K562 (cell line): ENCODE measurements at regions not wholly inside any gene's neighbourhood (a gene's known extent, or its start where the extent isn't known, plus 50 kb on each side); places are given as distances from the start of the nearest gene placed in this dataset.
A peak's percentile ranks its signal among the peaks of the same experiment; 100 is the strongest.

Source experiments
- ATAC-seq: fragments of 200-7000 bp; cut with Tn5 transposase; 3 replicates; pipeline ENCODE4 v1.9.1; 2020; ENCODE audit warnings: moderate library complexity
- BruUV-seq: library from RNA; stranded (reverse); fragments of 400-500 nt; replicated peaks from 2 replicates; lab custom pipeline; 2021; lab: Mats Ljungman, UMichigan
- CTCF ChIA-PET: fragments of 300-600 bp; formaldehyde crosslinking; extraction: SDS; loops from one replicate; lab custom pipeline; 2021; ENCODE audit warnings: low intra/inter-chr PET ratio; lab: Yijun Ruan, JAX
- POLR2A ChIA-PET: fragments of 300-600, 350-650 bp; sonication (Branson Sonifier 250); formaldehyde crosslinking; extraction: SDS; loops from one replicate; lab custom pipeline; 2021; ENCODE audit warnings: antibody characterized with exemption, inconsistent platforms; lab: Yijun Ruan, JAX
- DNase-seq, 4 experiments: peaks; one replicate each; pipeline versions ENCODE4 v3.0.0 to v3.0.0-alpha.2; 2011 to 2018; ENCODE audit warnings: low spot score in 3 of 4, mixed read lengths in 3 of 4; ENCODE audit errors: extremely low read depth in 1 of 4
- FAIRE-seq: peaks from 2 replicates; lab custom pipeline; 2011; peaks lifted over from hg19 to GRCh38; lab: Jason Lieb, UNC
- H2AFZ ChIP-seq: 2 replicates; pipeline ENCODE4 v1.6.0; 2011; ENCODE audit warnings: low read depth, low read length, control low read depth, inconsistent platforms
- H3K27ac ChIP-seq: fragments of 200-600 bp; 3 replicates; pipeline ENCODE4 v1.8.0; 2011; ENCODE audit warnings: low read depth, mild to moderate bottlenecking, control low read depth, inconsistent platforms, low read length, moderate library complexity, mixed read lengths; ENCODE audit errors: extremely low read depth
- H3K27me3 ChIP-seq, 2 experiments: fragments of 300-600 bp in 1 of 2; 2 replicates in 1 of 2; 3 replicates in 1 of 2; pipeline versions ENCODE4 v1.6.0 to v1.8.0; 2011; ENCODE audit warnings: inconsistent platforms in 2 of 2, low read length in 2 of 2, mild to moderate bottlenecking in 1 of 2, mixed read lengths in 1 of 2, moderate library complexity in 1 of 2; ENCODE audit not compliant: control insufficient read depth in 2 of 2, insufficient read depth in 2 of 2
- H3K36me3 ChIP-seq: fragments of 300-600 bp; 3 replicates; pipeline ENCODE4 v1.8.0; 2011; ENCODE audit warnings: mild to moderate bottlenecking, low read length, inconsistent platforms; ENCODE audit not compliant: control insufficient read depth, insufficient read depth
- H3K4me1 ChIP-seq, 2 experiments: fragments of 200-600 bp in 1 of 2; replicated peaks in 1 of 2; 2 replicates in 1 of 2; 3 replicates in 1 of 2; pipeline versions ENCODE4 v1.5.1 to v1.8.0; 2011; ENCODE audit warnings: inconsistent platforms in 2 of 2, low read length in 2 of 2, mild to moderate bottlenecking in 1 of 2, mixed read lengths in 1 of 2, moderate library complexity in 1 of 2; ENCODE audit not compliant: control insufficient read depth in 2 of 2, insufficient read depth in 2 of 2
- H3K4me2 ChIP-seq: 2 replicates; pipeline ENCODE4 v1.6.1; 2011; ENCODE audit warnings: low read length, control low read depth, inconsistent platforms, mixed read lengths; ENCODE audit not compliant: insufficient read depth
- H3K4me3 ChIP-seq: fragments of 200-600 bp; sonication (generic), shearing (Covaris generic); 2 replicates; pipeline ENCODE4 v1.5.1; 2016; ENCODE audit warnings: control low read depth, inconsistent platforms
- H3K79me2 ChIP-seq: fragments of 200-600 bp; 3 replicates; pipeline ENCODE4 v1.8.0; 2011; ENCODE audit warnings: low read length, inconsistent platforms; ENCODE audit not compliant: control insufficient read depth, insufficient read depth
- H3K9ac ChIP-seq, 2 experiments: 2 replicates each; pipeline versions ENCODE4 v1.6.0 to v1.6.1; 2011; ENCODE audit warnings: low read depth in 2 of 2, low read length in 2 of 2, control low read depth in 1 of 2, inconsistent platforms in 1 of 2, mild to moderate bottlenecking in 1 of 2, mixed read lengths in 1 of 2; ENCODE audit not compliant: insufficient read depth in 1 of 2
- H3K9me1 ChIP-seq: one replicate; pipeline ENCODE4 v1.6.0; 2011; ENCODE audit warnings: inconsistent platforms, mild to moderate bottlenecking, low read length, moderate library complexity; ENCODE audit not compliant: control insufficient read depth, insufficient read depth
- H3K9me3 ChIP-seq: replicated peaks from 2 replicates; pipeline ENCODE4 v1.5.1; 2011; ENCODE audit warnings: low read depth, low read length, inconsistent platforms; ENCODE audit not compliant: control insufficient read depth, insufficient read depth
- H4K20me1 ChIP-seq: replicated peaks from 2 replicates; pipeline ENCODE4 v1.6.1; 2011; ENCODE audit warnings: low read length, inconsistent platforms, mixed read lengths; ENCODE audit not compliant: control insufficient read depth, insufficient read depth
- CHD2 ChIP-seq: IDR thresholded peaks from 2 replicates; pipeline ENCODE4 v1.6.1; 2011; ENCODE audit warnings: low read depth, low read length
- CTCFL ChIP-seq: IDR thresholded peaks from 2 replicates; pipeline ENCODE4 v1.6.1; 2011; ENCODE audit warnings: borderline replicate concordance, low read depth, mild to moderate bottlenecking, moderate library complexity, low read length; ENCODE audit not compliant: insufficient read depth, poor library complexity, severe bottlenecking
- GABPA ChIP-seq: fragments of 200-800 bp; sonication (Bioruptor generic); conservative IDR thresholded peaks from 2 replicates; pipeline ENCODE4 v1.6.1; 2016; ENCODE audit warnings: low read depth, missing genetic modification characterization, missing compliant biosample characterization
- GTF3C2 ChIP-seq: IDR thresholded peaks from 3 replicates; pipeline ENCODE4 v1.6.1; 2011; ENCODE audit warnings: borderline replicate concordance, mild to moderate bottlenecking, moderate library complexity; ENCODE audit not compliant: insufficient read length; ENCODE audit errors: extremely low read depth
- HOXB6 ChIP-seq: fragments of 250-450 bp; sonication (Bioruptor Pico); IDR thresholded peaks from 2 replicates; pipeline ENCODE4 v1.5.1; 2022; ENCODE audit warnings: mild to moderate bottlenecking, borderline replicate concordance
- JUN ChIP-seq, 2 experiments: sonication (generic) in 1 of 2; formaldehyde crosslinking in 1 of 2; IDR thresholded peaks; 2 replicates each; pipeline versions ENCODE4 v1.6.1 to v1.8.0; 2012 to 2022; ENCODE audit warnings: borderline replicate concordance in 2 of 2, mild to moderate bottlenecking in 2 of 2, improper control_type of control experiment in 1 of 2, low read depth in 1 of 2, low read length in 1 of 2, missing genetic modification reagents in 1 of 2
- KDM2B ChIP-seq: fragments of 250-450 bp; sonication (Bioruptor Pico); IDR thresholded peaks from 2 replicates; pipeline ENCODE4 v1.8.0; 2021; ENCODE audit warnings: mild to moderate bottlenecking, moderate library complexity
- KDM4B ChIP-seq, 2 experiments: fragments of 450-650 bp in 1 of 2; sonication (generic) in 1 of 2; IDR thresholded peaks; 2 replicates each; pipeline ENCODE4 v1.6.1; 2016 to 2017; ENCODE audit warnings: borderline replicate concordance in 2 of 2, antibody characterized with exemption in 1 of 2, low read depth in 1 of 2, mild to moderate bottlenecking in 1 of 2
- MCM3 ChIP-seq: fragments of 450-650 bp; IDR thresholded peaks from 2 replicates; pipeline ENCODE4 v1.6.1; 2016
- SRSF3 ChIP-seq: fragments of 200-400 bp; formaldehyde crosslinking; IDR thresholded peaks from 2 replicates; pipeline ENCODE4 v1.6.1; 2016; ENCODE audit warnings: mild to moderate bottlenecking, low read length, moderate library complexity; ENCODE audit not compliant: insufficient read depth
- THRAP3 ChIP-seq: fragments of 450-650 bp; IDR thresholded peaks from 2 replicates; pipeline ENCODE4 v1.6.1; 2016; ENCODE audit warnings: mild to moderate bottlenecking, inconsistent platforms, borderline replicate concordance
- VEZF1 ChIP-seq: fragments of 200-800 bp; sonication (Bioruptor generic); IDR thresholded peaks from 2 replicates; pipeline ENCODE4 v1.6.1; 2017; ENCODE audit warnings: missing genetic modification characterization, missing compliant biosample characterization
- WHSC1 ChIP-seq: IDR thresholded peaks from one replicate; pipeline ENCODE4 v1.6.1; 2012; ENCODE audit warnings: low read length, control low read depth, inconsistent platforms
- ZNF24 ChIP-seq: fragments of 450-650 bp; IDR thresholded peaks from 2 replicates; pipeline ENCODE4 v1.6.1; 2016
- ZNF444 ChIP-seq: fragments of 250-450 bp; sonication (Bioruptor Pico); IDR thresholded peaks from 2 replicates; pipeline ENCODE4 v1.4.0; 2020; ENCODE audit warnings: mild to moderate bottlenecking, moderate library complexity
- WGBS: fragments of 100-300 bp; shearing (Covaris generic); methylation state at CpG from one replicate; pipeline ENCODE4 v1.1.6; 2016; ENCODE audit warnings: low coverage, mixed read lengths; ENCODE audit not compliant: insufficient coverage; ENCODE audit errors: missing lambda C conversion rate; 5-methylcytosine and 5-hydroxymethylcytosine counted together
- in situ Hi-C: fragments of 300-500 bp; cut with MboI; formaldehyde crosslinking; loops from 4 replicates; pipeline ENCODE4 v1.15.0; 2018; ENCODE audit warnings: inconsistent platforms, mixed read lengths
- intact Hi-C: fragments of 100-400 bp; cut with micrococcal nuclease; formaldehyde crosslinking; loops from 2 replicates; pipeline ENCODE4 v1.14.2; 2022

- Histone ChIP-seq H3K9me1 (no peaks in the 10 kb centered on the region), H3K9ac (no peak overlapping the region), H3K4me3 (no peak overlapping the region), H3K27me3 (no peaks in the 10 kb centered on the region), H3K4me1 (no peaks in the 10 kb centered on the region), H3K4me2 (no peak overlapping the region), H4K20me1 (no peaks in the 10 kb centered on the region), H3K27ac (no peak overlapping the region), H3K79me2 (no peaks in the 10 kb centered on the region), H3K9me3 (no peaks in the 10 kb centered on the region), H3K36me3 (no peaks in the 10 kb centered on the region), H2AFZ (no peak overlapping the region)
- FAIRE-seq (no peak), ATAC-seq (peak; percentile 89), DNase-seq (peak; percentile 20 to 59 (median 55))
- no TSS peak for BruUV-seq
- ChIA-PET POLR2A (no interaction called here), CTCF (no interaction called here)
- intact Hi-C loops (no loop called here), in situ Hi-C loops (no loop called here)
- WGBS, result 0% methylated on average over 1 of the region's 1 CpG
- TF ChIP-seq MCM3 (no peak), THRAP3 (no peak), JUN (IDR thresholded peaks at IDR 0.05; ENCODE audit: borderline replicate concordance, low read depth, low read length) (no peak), JUN (CRISPR knock-in tag; IDR thresholded peaks at IDR 0.05; ENCODE audit: borderline replicate concordance) (no peak), CHD2 (no peak), SRSF3 (no peak), KDM2B (CRISPR knock-in tag) (no peak), HOXB6 (no peak), CTCFL (no peak), GABPA (tag) (no peak), ZNF24 (no peak), VEZF1 (CRISPR knock-in tag) (peak; percentile 22; the same call in 1 of the 2 replicates), ZNF444 (CRISPR knock-in tag) (no peak), WHSC1 (no peak), KDM4B (IDR thresholded peaks at IDR 0.05; ENCODE audit: borderline replicate concordance in 2 of 2, low read depth in 1 of 2) (no peak), GTF3C2 (no peak)
These were observed 348.9 kb upstream of the ASIC2 start for GRCh38 chr17:33642002-33642401.
